Thyroid gland (tissue), 4 donors: ENCODE measurements at regions not wholly inside any gene's neighbourhood (a gene's known extent, or its start where the extent isn't known, plus 50 kb on each side); places are given as distances from the start of the nearest gene placed in this dataset.

ENCODE experiments used
- POLR2A ChIP-seq, 2 donors: fragments of 450-650 bp; IDR thresholded peaks; one replicate each; pipeline ENCODE4 v1.6.1; 2017; ENCODE audit warnings: antibody characterized with exemption in 2 of 2, mild to moderate bottlenecking in 2 of 2, moderate library complexity in 1 of 2
- TF ChIP-seq, protein P1 (sequence below), 6 experiments: fragments of 200-600 bp in 3 of 6; fragments of 450-650 bp in 3 of 6; sonication (generic) in 3 of 6; IDR thresholded peaks; one replicate each; pipeline ENCODE4 v1.5.1; 2016 to 2019; ENCODE audit warnings: antibody characterized with exemption in 6 of 6, mild to moderate bottlenecking in 2 of 6, inconsistent platforms in 1 of 6, moderate library complexity in 1 of 6

GRCh38 chr19:30682146-30682998, 310.2 kb downstream of the ZNF536 start:
- no peak for TF ChIP-seq POLR2A (IDR thresholded peaks at IDR 0.05)
- TF ChIP-seq, protein P1, sequence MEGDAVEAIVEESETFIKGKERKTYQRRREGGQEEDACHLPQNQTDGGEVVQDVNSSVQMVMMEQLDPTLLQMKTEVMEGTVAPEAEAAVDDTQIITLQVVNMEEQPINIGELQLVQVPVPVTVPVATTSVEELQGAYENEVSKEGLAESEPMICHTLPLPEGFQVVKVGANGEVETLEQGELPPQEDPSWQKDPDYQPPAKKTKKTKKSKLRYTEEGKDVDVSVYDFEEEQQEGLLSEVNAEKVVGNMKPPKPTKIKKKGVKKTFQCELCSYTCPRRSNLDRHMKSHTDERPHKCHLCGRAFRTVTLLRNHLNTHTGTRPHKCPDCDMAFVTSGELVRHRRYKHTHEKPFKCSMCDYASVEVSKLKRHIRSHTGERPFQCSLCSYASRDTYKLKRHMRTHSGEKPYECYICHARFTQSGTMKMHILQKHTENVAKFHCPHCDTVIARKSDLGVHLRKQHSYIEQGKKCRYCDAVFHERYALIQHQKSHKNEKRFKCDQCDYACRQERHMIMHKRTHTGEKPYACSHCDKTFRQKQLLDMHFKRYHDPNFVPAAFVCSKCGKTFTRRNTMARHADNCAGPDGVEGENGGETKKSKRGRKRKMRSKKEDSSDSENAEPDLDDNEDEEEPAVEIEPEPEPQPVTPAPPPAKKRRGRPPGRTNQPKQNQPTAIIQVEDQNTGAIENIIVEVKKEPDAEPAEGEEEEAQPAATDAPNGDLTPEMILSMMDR (IDR thresholded peaks at IDR 0.05) = no peak
